GM18867 (cell line): ENCODE measurements at regions not wholly inside any gene's neighbourhood (a gene's known extent, or its start where the extent isn't known, plus 50 kb on each side); places are given as distances from the start of the nearest gene placed in this dataset.

Source experiments
- ATAC-seq: cut with Tn5 transposase; IDR thresholded peaks from one replicate; pipeline ENCODE4 v1.9.1; 2021; ENCODE audit warnings: mild to moderate bottlenecking, moderate library complexity; ENCODE audit not compliant: unreplicated experiment

GRCh38 chr17:79214459-79214858 lies 139.8 kb downstream of the ENGASE start:
- no peak for ATAC-seq

GRCh38 chr17:79213305-79213704 lies 138.7 kb downstream of the ENGASE start:
- ATAC-seq = no peak

GRCh38 chr17:79212149-79213087 lies 137.8 kb downstream of the ENGASE start:
- no peak for ATAC-seq

GRCh38 chr17:79211061-79211770 lies 136.6 kb downstream of the ENGASE start:
- ATAC-seq = no peak

- ATAC-seq = no peak
Measured at GRCh38 chr17:79210638-79211037, 136.0 kb downstream of the ENGASE start.

GRCh38 chr17:79207960-79208359 lies 133.3 kb downstream of the ENGASE start:
- ATAC-seq = no peak

- no peak for ATAC-seq
Measured at GRCh38 chr17:79205688-79206205, 131.1 kb downstream of the ENGASE start.

- no peak for ATAC-seq
Measured at GRCh38 chr17:79204261-79204660, 129.6 kb downstream of the ENGASE start.

GRCh38 chr17:79203657-79204056 lies 129.0 kb downstream of the ENGASE start:
- no peak for ATAC-seq

GRCh38 chr17:79203016-79203415 lies 128.4 kb downstream of the ENGASE start:
- ATAC-seq = no peak

- ATAC-seq = no peak
Measured at GRCh38 chr17:79202480-79202879, 127.9 kb downstream of the ENGASE start.

GRCh38 chr17:79201536-79202227 lies 127.1 kb downstream of the ENGASE start:
- no peak for ATAC-seq

GRCh38 chr17:79201119-79201518 lies 126.5 kb downstream of the ENGASE start:
- ATAC-seq = no peak

- ATAC-seq = no peak
Measured at GRCh38 chr17:79196913-79197312, 122.3 kb downstream of the ENGASE start.

GRCh38 chr17:79192503-79193351 lies 118.1 kb downstream of the ENGASE start:
- no peak for ATAC-seq

GRCh38 chr17:79191270-79191934 lies 116.8 kb downstream of the ENGASE start:
- ATAC-seq = no peak

- no peak for ATAC-seq
Measured at GRCh38 chr17:79189305-79189704, 114.7 kb downstream of the ENGASE start.

GRCh38 chr17:79188685-79189084 lies 114.1 kb downstream of the ENGASE start:
- ATAC-seq = no peak

- no peak for ATAC-seq
Measured at GRCh38 chr17:79188048-79188447, 113.4 kb downstream of the ENGASE start.

- ATAC-seq = no peak
Measured at GRCh38 chr17:79187186-79187585, 112.6 kb downstream of the ENGASE start.
